ENCODE measurements at regions not wholly inside any gene's neighbourhood (a gene's known extent, or its start where the extent isn't known, plus 50 kb on each side); places are given as distances from the start of the nearest gene placed in this dataset.
"Not testable (repeated sequence)": the region's sequence is repeated elsewhere in the genome, so short reads cannot be mapped to it uniquely, and the experiment has no call there.

GRCh38 chr20:24840121-24840713 is 108.9 kb upstream of the CST7 start:
- no peak for DNase-seq

- no peak for DNase-seq
Observed at GRCh38 chr20:24842274-24842917, 106.7 kb upstream of the CST7 start.

GRCh38 chr20:24842918-24843715 is 106.0 kb upstream of the CST7 start:
- DNase-seq: no peak

- DNase-seq: no peak
Observed at GRCh38 chr20:24850176-24850575, 98.9 kb upstream of the CST7 start.

GRCh38 chr20:24851346-24852019 is 97.6 kb upstream of the CST7 start:
- DNase-seq: no peak

- DNase-seq: no peak
Observed at GRCh38 chr20:24853916-24854315, 95.2 kb upstream of the CST7 start.

GRCh38 chr20:24855848-24856247 is 93.2 kb upstream of the CST7 start:
- no peak for DNase-seq

- DNase-seq: not testable (repeated sequence)
Observed at GRCh38 chr20:24858500-24858899, 90.6 kb upstream of the CST7 start.

GRCh38 chr20:24859539-24859938 is 89.5 kb upstream of the CST7 start:
- no peak for DNase-seq

- DNase-seq: no peak
Observed at GRCh38 chr20:24862186-24862585, 86.9 kb upstream of the CST7 start.

GRCh38 chr20:24862606-24863005 is 86.5 kb upstream of the CST7 start:
- DNase-seq: no peak

GRCh38 chr20:24863356-24863755 is 85.7 kb upstream of the CST7 start:
- no peak for DNase-seq

GRCh38 chr20:24866008-24866407 is 83.1 kb upstream of the CST7 start:
- no peak for DNase-seq

- no peak for DNase-seq
Observed at GRCh38 chr20:24866742-24867141, 82.3 kb upstream of the CST7 start.

GRCh38 chr20:24867556-24867955 is 81.5 kb upstream of the CST7 start:
- no peak for DNase-seq

GRCh38 chr20:24868396-24868927 is 80.6 kb upstream of the CST7 start:
- no peak for DNase-seq

- DNase-seq: no peak
Observed at GRCh38 chr20:24868959-24869358, 80.1 kb upstream of the CST7 start.

GRCh38 chr20:24870057-24870456 is 79.0 kb upstream of the CST7 start:
- no peak for DNase-seq

GRCh38 chr20:24870881-24871280 is 78.2 kb upstream of the CST7 start:
- DNase-seq: no peak

GRCh38 chr20:24871480-24872213 is 77.4 kb upstream of the CST7 start:
- no peak for DNase-seq

- DNase-seq: peak; percentile 15
Observed at GRCh38 chr20:24872291-24873024, 76.6 kb upstream of the CST7 start.

Data from DMS 273 treated with DMSO at 0.1 percent for 48 hours (cell line).